ENCODE measurements at regions not wholly inside any gene's neighbourhood (a gene's known extent, or its start where the extent isn't known, plus 50 kb on each side); places are given as distances from the start of the nearest gene placed in this dataset.

GRCh38 chr7:101718363-101719122 lies 89.4 kb upstream of the MYL10 start:
- TF ChIP-seq CTCF (conservative IDR thresholded peaks at IDR 0.05; ENCODE audit: low read depth, low read length) (no peak), EZH2 (IDR thresholded peaks at IDR 0.05; ENCODE audit: low read length, unreplicated experiment) (no peak), EZH2phosphoT487 (IDR thresholded peaks at IDR 0.05; ENCODE audit: borderline replicate concordance, low read length) (no peak)
